ENCODE measurements at regions not wholly inside any gene's neighbourhood (a gene's known extent, or its start where the extent isn't known, plus 50 kb on each side); places are given as distances from the start of the nearest gene placed in this dataset.

- TF ChIP-seq, protein P1, sequence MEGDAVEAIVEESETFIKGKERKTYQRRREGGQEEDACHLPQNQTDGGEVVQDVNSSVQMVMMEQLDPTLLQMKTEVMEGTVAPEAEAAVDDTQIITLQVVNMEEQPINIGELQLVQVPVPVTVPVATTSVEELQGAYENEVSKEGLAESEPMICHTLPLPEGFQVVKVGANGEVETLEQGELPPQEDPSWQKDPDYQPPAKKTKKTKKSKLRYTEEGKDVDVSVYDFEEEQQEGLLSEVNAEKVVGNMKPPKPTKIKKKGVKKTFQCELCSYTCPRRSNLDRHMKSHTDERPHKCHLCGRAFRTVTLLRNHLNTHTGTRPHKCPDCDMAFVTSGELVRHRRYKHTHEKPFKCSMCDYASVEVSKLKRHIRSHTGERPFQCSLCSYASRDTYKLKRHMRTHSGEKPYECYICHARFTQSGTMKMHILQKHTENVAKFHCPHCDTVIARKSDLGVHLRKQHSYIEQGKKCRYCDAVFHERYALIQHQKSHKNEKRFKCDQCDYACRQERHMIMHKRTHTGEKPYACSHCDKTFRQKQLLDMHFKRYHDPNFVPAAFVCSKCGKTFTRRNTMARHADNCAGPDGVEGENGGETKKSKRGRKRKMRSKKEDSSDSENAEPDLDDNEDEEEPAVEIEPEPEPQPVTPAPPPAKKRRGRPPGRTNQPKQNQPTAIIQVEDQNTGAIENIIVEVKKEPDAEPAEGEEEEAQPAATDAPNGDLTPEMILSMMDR (IDR thresholded peaks at IDR 0.05 in 4 of 5, conservative IDR thresholded peaks at IDR 0.05 in 1 of 5): no peak
- TF ChIP-seq POLR2A (IDR thresholded peaks at IDR 0.05): no peak
These were observed 278.7 kb downstream of the NPR3 start for GRCh38 chr5:32989815-32990214.
